A549 (cell line): ENCODE measurements at regions not wholly inside any gene's neighbourhood (a gene's known extent, or its start where the extent isn't known, plus 50 kb on each side); places are given as distances from the start of the nearest gene placed in this dataset.

Source experiments
- CBX8 ChIP-seq: fragments of 200-600 bp; sonication (generic); IDR thresholded peaks from 2 replicates; pipeline ENCODE4 v1.6.1; 2016
- CEBPB ChIP-seq, 2 experiments: fragments of >200 bp in 1 of 2; sonication (Bioruptor Twin) in 1 of 2; formaldehyde crosslinking in 1 of 2; IDR thresholded peaks; 2 replicates each; pipeline ENCODE4 v1.6.1; 2012 to 2016
- CTCF ChIP-seq: fragments of >200 bp; sonication (Bioruptor Twin); formaldehyde crosslinking; IDR thresholded peaks from 3 replicates; pipeline ENCODE4 v1.5.1; 2016
- ESRRA ChIP-seq: fragments of 150-350 bp; IDR thresholded peaks from 2 replicates; pipeline ENCODE4 v1.6.1; 2014; ENCODE audit warnings: mild to moderate bottlenecking, low read length, borderline replicate concordance
- FOSL2 ChIP-seq, 2 experiments: fragments of 450-650 bp in 1 of 2; fragments of >200 bp in 1 of 2; sonication (Bioruptor Twin) in 1 of 2; formaldehyde crosslinking; IDR thresholded peaks; 2 replicates each; pipeline versions ENCODE4 v1.5.0 to v1.6.1; 2016 to 2020; ENCODE audit warnings: mild to moderate bottlenecking in 1 of 2, moderate library complexity in 1 of 2
- JUN ChIP-seq, 2 experiments: fragments of >200 bp; sonication (Bioruptor Twin); formaldehyde crosslinking; IDR thresholded peaks; 2 replicates in 1 of 2; 3 replicates in 1 of 2; pipeline ENCODE4 v1.6.1; 2016 to 2017
- MAX ChIP-seq: IDR thresholded peaks from 2 replicates; pipeline ENCODE4 v1.6.1; 2012
- NR3C1 ChIP-seq: fragments of >200 bp; sonication (Bioruptor Twin); formaldehyde crosslinking; IDR thresholded peaks from 3 replicates; pipeline ENCODE4 v1.6.1; 2017
- POLR2A ChIP-seq: IDR thresholded peaks from 2 replicates; pipeline ENCODE4 v1.6.1; 2012; ENCODE audit warnings: mild to moderate bottlenecking, low read length

- TF ChIP-seq CTCF (no peak), NR3C1 (no peak), CBX8 (no peak), ESRRA (no peak), MAX (no peak), POLR2A (no peak), JUN (IDR thresholded peaks at IDR 0.05) (no peak), FOSL2 (IDR thresholded peaks at IDR 0.05) (no peak), FOSL2 (CRISPR knock-in tag; IDR thresholded peaks at IDR 0.05) (no peak), CEBPB (IDR thresholded peaks at IDR 0.05) (no peak)
These were observed 440.1 kb downstream of the MIAT start for GRCh38 chr22:27097506-27097905.
